SIG-M5 treated with dmso at 0.1 percent for 504 hours (cell line): ENCODE measurements at regions not wholly inside any gene's neighbourhood (a gene's known extent, or its start where the extent isn't known, plus 50 kb on each side); places are given as distances from the start of the nearest gene placed in this dataset.

Experiments used
- DNase-seq: peaks from one replicate; lab custom pipeline; 2025; ENCODE audit not compliant: unreplicated experiment; lab: John Stamatoyannopoulos, UW

- no peak for DNase-seq
These were observed 300.5 kb upstream of the LINC00305 start for GRCh38 chr18:64449434-64449833.

- DNase-seq: no peak
These were observed 295.9 kb upstream of the LINC00305 start for GRCh38 chr18:64444819-64445218.

DNA sequence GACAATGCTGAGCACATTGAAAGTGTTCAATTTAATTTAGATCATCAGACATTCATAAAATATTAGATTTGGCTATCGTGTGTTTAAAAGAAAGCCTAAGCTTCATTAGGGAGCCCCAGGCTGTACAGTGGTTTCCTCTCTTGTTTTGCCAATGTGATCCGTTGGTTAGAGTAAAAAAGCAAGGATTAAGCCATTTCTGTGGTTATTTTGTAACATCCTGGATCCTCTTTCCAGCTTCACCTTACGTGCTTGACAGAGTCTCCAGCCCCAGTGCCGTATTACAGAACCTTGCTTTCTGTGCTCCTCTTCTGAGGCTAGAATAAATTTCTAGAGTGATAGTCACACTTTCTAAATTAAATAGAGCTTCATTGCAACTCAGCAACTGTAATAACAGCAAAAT, 289.3 kb upstream of the LINC00305 start:
- DNase-seq: peak; percentile 80

- peak; percentile 16 for DNase-seq
These were observed 287.2 kb upstream of the LINC00305 start for GRCh38 chr18:64436111-64436510.

GRCh38 chr18:64419156-64419555, 270.3 kb upstream of the LINC00305 start:
- peak; percentile 19 for DNase-seq

DNA sequence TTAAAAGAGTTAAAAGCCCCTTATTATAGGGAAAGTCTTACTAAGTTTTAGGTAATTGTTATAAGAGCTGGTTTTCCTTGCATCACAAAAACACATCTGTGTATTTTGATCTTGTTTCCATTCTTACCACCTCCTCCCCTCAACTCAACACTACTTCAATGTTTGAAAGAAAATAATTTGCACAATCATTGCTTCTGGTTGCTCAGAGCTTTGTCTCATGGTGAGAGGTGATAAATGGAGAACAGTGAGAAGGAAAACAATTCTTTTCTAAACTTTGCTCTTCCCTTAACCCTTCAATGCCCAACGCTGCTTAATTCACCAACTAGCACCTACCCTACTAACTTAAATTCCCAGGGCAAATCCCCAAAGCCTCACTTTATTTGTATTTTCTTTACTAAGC, 268.1 kb upstream of the LINC00305 start:
- no peak for DNase-seq

DNA sequence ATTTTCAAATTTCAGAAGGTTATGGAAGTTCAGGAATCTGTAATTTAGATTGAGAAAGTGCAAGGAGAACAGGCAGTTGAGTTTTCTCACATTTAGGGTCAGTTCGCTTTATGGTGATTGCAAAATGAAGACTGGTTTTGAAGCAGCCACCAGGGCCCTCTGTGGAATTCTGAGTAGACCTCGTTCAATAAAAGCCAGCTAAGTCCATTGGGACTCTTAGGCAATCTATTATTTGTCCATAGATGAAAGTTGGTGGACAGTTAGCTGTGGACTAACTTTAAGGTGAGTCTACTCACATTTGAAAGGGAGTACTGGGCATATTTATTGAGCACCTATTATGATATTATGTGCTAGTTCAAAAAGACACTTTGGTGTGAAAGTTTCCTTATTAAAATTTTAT, 266.3 kb upstream of the LINC00305 start:
- DNase-seq: no peak

DNA sequence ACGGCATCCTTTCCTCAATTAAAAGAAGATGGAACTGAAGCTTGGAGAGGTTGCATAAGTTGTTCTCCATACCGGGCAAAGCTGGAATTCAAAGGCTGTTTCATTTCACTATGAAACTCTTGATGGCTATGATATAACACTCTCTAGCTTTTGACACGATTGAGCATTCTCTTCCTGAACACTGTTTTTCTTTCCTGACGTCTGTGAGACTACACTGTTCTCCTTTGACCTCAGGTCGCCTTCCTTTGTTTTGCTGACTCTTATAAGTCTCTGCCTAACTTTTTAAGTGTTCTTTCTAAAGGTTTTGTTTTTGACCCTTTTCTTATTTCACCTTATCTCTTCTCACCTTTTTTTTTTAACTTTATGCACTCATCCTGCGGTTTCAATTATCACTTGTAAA, 261.8 kb upstream of the LINC00305 start:
- DNase-seq: no peak

- peak; percentile 19 for DNase-seq
These were observed 260.6 kb upstream of the LINC00305 start for GRCh38 chr18:64409511-64409910.

- DNase-seq: no peak
These were observed 258.7 kb upstream of the LINC00305 start for GRCh38 chr18:64407606-64408005.

GRCh38 chr18:64405161-64405560, 256.3 kb upstream of the LINC00305 start:
- DNase-seq: no peak

DNA sequence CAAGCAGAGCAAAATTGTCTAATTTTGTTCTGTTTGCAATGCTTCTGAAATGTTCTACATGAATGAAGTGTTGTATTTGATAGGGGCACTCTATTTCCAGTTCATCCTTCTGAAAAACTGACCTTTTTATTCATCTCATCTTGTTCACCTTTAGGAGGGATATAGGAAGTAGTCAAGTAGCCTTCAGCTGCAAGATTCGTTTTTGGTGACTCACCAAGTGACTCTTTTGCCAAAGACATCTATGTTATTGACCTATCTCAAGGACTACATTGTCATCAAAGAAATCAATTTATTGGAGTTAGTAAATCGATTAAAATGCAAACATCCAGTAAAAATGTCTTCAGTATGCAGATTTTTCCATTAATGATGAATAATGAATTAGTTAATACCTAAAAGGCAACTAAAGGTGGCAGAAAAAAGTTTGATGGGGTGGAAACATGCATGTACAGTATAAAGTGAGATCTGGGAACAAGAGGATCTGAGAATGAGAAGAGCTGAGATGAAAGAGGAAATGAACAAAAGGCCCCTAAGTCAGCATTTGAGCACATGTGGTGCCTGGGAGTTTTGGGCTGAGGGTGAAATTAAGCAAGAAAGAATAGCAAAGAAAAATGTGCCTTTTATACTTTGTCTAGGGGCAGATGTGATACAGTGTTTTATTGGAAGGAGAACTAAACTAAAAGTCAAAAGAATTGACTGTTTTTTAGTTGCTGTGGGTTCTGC, 255.1 kb upstream of the LINC00305 start:
- DNase-seq: peak; percentile 62

GRCh38 chr18:64402636-64403035, 253.7 kb upstream of the LINC00305 start:
- no peak for DNase-seq

DNA sequence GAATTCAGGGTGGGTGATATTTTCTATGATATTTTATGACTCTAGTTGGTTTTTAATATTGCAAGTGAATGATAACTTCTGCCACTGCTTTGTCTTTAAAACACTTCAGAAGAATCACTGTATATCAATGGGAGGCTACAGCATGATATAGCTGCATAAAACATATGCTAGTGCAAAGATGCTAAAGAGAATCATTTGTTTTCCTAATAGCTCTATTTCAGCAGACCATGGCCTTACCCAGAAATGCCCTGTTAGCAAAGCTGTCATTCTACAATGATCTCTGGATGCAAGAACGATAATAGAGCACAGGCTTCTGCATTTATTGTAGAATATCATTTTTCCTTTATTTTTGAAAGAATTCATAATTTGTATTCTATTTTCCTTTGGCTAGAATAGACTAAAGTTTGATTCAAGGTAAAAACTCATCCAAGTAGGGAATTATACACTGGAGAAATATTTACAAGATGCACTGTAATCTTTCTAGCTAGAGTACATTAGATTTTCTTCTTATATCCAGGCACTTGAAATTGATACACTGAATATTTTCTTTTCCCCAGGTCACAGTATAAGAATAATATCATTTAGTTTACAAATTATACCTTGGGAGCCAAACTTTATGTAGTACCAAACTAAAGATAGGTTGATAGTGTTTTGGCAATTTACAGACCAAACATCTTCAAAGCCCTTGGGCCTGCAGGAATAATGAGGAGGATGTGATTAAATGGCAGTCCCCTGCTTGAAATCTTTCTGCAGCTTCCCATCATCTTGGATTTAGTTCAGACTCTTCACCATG, 252.6 kb upstream of the LINC00305 start:
- no peak for DNase-seq

GRCh38 chr18:64399566-64399965, 250.7 kb upstream of the LINC00305 start:
- no peak for DNase-seq

GRCh38 chr18:64398320-64398719, 249.4 kb upstream of the LINC00305 start:
- DNase-seq: no peak

GRCh38 chr18:64392202-64392601, 243.3 kb upstream of the LINC00305 start:
- DNase-seq: no peak

DNA sequence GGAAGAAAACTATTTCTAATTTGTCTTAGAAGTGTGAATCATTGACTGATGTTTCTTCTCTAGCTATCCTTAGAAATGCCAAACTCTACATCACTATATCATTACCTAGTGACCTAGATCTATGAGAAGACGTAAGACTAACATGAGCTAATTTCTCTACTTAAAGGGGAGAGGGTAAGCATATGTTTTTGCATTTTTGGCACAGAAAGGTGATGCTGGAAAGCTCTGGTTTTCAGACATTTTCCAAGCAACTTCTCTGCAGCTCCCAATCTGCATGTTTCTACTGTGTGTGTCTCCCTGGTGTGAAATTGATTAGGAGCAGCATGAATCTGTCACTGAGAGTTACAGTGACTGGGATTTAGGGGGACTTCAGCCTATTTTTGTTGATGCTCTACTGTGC, 235.2 kb upstream of the LINC00305 start:
- DNase-seq: no peak

DNA sequence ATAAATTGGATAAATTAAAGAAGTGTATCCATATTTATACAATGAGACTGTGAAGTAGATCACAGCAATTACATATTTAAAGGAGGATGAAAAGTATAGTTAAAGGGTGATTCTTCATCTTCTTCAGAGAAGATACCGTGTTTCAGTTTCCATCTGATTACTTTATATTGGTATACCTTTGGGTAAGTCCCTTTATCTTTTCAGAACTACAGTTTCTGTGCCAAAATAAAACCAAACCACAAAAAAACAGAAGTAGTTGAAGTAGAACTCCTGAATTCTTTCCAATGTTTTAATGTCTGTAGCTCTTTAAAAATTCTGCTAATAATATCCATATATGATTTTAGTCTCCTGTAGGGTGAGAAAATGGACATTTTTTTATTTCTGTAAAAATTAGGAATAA, 231.2 kb upstream of the LINC00305 start:
- no peak for DNase-seq

DNA sequence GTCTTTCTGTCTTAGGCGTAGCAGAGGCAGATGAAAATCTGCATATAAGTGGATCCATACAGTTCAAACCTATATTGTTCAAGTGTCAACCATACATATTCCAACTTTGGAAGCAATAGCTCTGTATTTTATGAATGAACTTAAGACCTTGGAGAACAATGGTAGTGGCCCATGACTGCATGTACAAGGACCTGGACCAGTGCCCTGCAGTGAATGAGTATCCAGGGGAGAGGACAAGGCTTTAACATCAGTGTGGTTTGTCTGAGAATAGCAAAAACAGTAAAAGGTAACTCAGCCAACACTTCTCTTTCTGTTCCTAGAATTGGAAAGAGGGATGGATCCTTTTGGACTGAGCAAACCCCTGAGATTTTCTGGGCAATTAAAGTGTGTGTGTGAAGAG, 230.8 kb upstream of the LINC00305 start:
- no peak for DNase-seq

- DNase-seq: no peak
These were observed 228.6 kb upstream of the LINC00305 start for GRCh38 chr18:64377446-64377845.

DNA sequence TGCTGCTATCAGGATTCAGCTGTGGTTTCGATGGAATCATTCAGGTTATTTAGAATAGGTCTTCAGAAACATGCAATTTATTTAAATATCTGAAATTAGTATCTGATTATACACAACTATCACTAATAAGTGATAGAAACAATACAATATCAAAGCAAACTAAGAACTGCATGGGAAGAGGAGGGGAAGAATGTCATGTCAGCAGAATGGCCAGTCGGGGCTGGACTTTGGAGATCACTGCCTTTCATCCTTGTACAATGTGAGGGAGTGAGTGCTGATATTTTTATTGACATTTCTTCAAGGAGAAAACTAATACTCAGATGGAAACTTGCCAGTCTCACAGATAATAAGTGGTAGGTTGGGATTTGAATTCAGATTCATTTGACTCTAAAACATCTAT, 224.0 kb upstream of the LINC00305 start:
- no peak for DNase-seq
